CD4-positive, alpha-beta memory T cell (primary cell): ENCODE measurements at regions not wholly inside any gene's neighbourhood (a gene's known extent, or its start where the extent isn't known, plus 50 kb on each side); places are given as distances from the start of the nearest gene placed in this dataset.

ENCODE experiments used
- CTCF ChIA-PET: fragments of 350-600 bp; sonication (Branson Sonifier 250); formaldehyde crosslinking; loops from one replicate; lab custom pipeline; 2021; ENCODE audit warnings: inconsistent platforms; ENCODE audit not compliant: partially characterized antibody; lab: Charles Lee
- POLR2A ChIA-PET: fragments of 350-600 bp; sonication (Branson Sonifier 250); formaldehyde crosslinking; loops from one replicate; lab custom pipeline; 2021; ENCODE audit not compliant: partially characterized antibody; lab: Charles Lee
- DNase-seq, 5 donors: peaks; one replicate each; pipeline versions ENCODE4 v3.0.0 to v3.0.0-alpha.2; 2020 to 2022; ENCODE audit warnings: mixed read lengths in 1 of 5
- H3K27ac ChIP-seq: one replicate; pipeline ENCODE4 v1.7.0; 2013; ENCODE audit warnings: low read depth, low read length
- H3K27me3 ChIP-seq: 2 replicates; pipeline ENCODE4 v1.7.0; 2013; ENCODE audit warnings: mild to moderate bottlenecking, low read length, moderate library complexity; ENCODE audit not compliant: insufficient read depth
- H3K36me3 ChIP-seq: 2 replicates; pipeline ENCODE4 v1.7.0; 2013; ENCODE audit warnings: mild to moderate bottlenecking, low read length, moderate library complexity; ENCODE audit not compliant: insufficient read depth
- H3K4me1 ChIP-seq: 2 replicates; pipeline ENCODE4 v1.7.0; 2013; ENCODE audit warnings: mild to moderate bottlenecking, low read length, moderate library complexity; ENCODE audit not compliant: insufficient read depth
- H3K4me3 ChIP-seq, 2 donors: one replicate each; pipeline ENCODE4 v1.7.0; 2013; ENCODE audit warnings: low read length in 2 of 2, mild to moderate bottlenecking in 1 of 2
- H3K9me3 ChIP-seq, 2 donors: one replicate each; pipeline ENCODE4 v1.7.0; 2013; ENCODE audit warnings: low read length in 2 of 2, control low read depth in 1 of 2; ENCODE audit not compliant: control insufficient read depth in 1 of 2
- H3K27ac Mint-ChIP-seq, 7 donors: one replicate each; pipeline ENCODE4 v1.8.0; 2020 to 2021; ENCODE audit warnings: mixed read lengths in 7 of 7, mild to moderate bottlenecking in 6 of 7, inconsistent platforms in 3 of 7, moderate library complexity in 3 of 7
- H3K27me3 Mint-ChIP-seq, 2 donors: one replicate each; pipeline ENCODE4 v1.8.0; 2020 to 2021; ENCODE audit warnings: mixed read lengths in 2 of 2
- H3K36me3 Mint-ChIP-seq, 2 donors: one replicate each; pipeline ENCODE4 v1.8.0; 2020 to 2021; ENCODE audit warnings: mixed read lengths in 2 of 2, inconsistent platforms in 1 of 2, mild to moderate bottlenecking in 1 of 2
- H3K4me1 Mint-ChIP-seq, 4 donors: one replicate each; pipeline ENCODE4 v1.8.0; 2020 to 2021; ENCODE audit warnings: mixed read lengths in 4 of 4, mild to moderate bottlenecking in 1 of 4
- H3K4me3 Mint-ChIP-seq, 8 donors: one replicate each; pipeline ENCODE4 v1.8.0; 2020 to 2021; ENCODE audit warnings: mixed read lengths in 8 of 8, mild to moderate bottlenecking in 7 of 8, moderate library complexity in 6 of 8, inconsistent platforms in 3 of 8
- H3K9me3 Mint-ChIP-seq, 8 donors: one replicate each; pipeline ENCODE4 v1.8.0; 2020 to 2021; ENCODE audit warnings: mixed read lengths in 8 of 8, mild to moderate bottlenecking in 5 of 8, inconsistent platforms in 3 of 8, moderate library complexity in 1 of 8
- intact Hi-C: fragments of 100-400 bp; cut with micrococcal nuclease; formaldehyde crosslinking; loops from one replicate; pipeline ENCODE4 v1.15.1; 2023

DNA sequence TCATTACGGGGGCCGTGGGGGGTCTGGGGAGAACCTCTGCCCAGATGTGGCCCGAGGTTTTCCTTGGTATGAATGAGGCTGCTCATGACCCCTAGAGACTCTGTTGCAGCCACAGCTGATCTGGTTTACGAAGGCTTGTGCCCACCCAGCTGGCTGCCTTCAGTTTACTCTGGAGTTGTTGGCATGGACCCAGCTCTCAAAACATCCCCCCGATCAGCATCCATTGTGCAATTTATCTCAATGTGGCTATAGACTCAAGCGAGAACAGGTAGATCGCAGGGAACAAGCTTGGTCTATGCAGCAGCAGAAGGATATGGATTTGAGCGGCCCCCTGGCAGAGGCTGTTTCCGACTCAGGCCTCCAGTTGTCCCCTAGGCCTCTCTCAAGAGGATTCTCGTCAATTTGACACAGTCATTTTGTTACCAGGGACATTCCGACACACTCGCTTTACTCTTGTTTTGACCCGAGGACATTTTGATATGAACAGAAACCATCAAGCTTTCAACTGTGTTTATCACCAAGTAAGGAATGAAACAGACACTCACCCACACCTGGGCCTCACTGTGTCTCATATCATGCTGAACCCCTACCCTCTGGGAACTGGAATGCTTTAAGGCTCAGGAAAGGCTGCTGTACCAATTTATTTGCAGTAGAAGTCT, 161.5 kb downstream of the KATNAL1 start:
- Histone ChIP-seq H3K4me1 (peaks cover 99% of the 10 kb centered on the region), H3K27me3 (no peaks in the 10 kb centered on the region), H3K36me3 (no peaks in the 10 kb centered on the region), H3K9me3 (peaks cover 0 to 6% of the 10 kb centered on the region in 2 donors), H3K4me3 (peak overlapping the region in 1 of 2 donors; percentile 17), H3K27ac (peak overlapping the region; percentile 60)
- CTCF ChIA-PET, result interaction anchor here (0.9 to 28.3 kb wide), 9 partner anchors 11 to 296 kb away, joined by 3 to 974 read pairs (median 4); no protein-coding TSS in a partner anchor
- Mint-ChIP-seq H3K27me3 (no peaks in the 10 kb centered on the region), H3K4me1 (peaks cover 71 to 99% (median 92%) of the 10 kb centered on the region in 4 donors), H3K36me3 (peaks cover 9 to 17% of the 10 kb centered on the region in 2 donors), H3K9me3 (peaks cover 0 to 17% (median 10%) of the 10 kb centered on the region in 8 donors), H3K4me3 (peak overlapping the region; percentile 45 to 75 (median 68)), H3K27ac (peak overlapping the region; percentile 89 to 97 (median 93))
- POLR2A ChIA-PET, result interaction anchor here (0.6 to 21.7 kb wide), 12 partner anchors 4 to 428 kb away, joined by 3 to 440 read pairs (median 4); partner anchors contain the start of gene HMGB1
- intact Hi-C loops, result loop anchor here (5.0 to 10.0 kb wide), 3 partner anchors 226 to 899 kb away; partner anchors contain the start of gene USPL1
- DNase-seq, result no peak

DNA sequence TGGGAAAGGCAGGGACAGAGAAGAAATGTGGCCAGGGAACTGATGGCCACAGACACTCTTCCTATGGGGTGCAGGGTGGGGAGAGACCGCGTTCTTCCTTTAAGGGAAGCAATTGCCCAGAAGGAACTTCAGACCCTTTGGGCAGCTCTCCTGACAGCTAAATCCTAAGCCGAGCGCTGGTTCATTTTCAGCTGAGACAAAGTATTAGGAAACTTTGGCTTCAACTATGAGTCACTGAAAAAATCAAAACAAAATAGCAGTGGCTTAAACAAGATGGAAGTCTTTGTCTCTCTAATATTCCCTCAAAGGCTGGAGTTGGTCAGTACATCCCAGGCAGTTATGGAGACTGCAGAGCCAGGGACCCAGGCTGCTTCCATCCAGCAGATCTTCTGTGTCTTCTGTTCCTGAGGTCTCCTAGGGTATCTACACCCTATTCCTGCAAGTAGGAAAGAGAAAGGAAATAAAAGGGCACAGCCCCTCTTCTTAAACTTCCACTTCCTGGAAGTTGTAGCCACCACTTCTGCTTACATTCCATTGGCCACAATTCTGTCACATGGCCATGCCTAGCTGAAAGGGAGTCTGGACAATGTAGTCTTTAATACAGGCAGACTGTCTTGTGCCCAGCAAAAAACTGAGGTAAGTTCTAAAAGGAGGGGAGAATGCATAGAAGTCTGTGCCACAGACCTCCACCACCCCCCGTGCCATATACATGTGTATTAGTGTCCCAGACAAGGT, 163.5 kb downstream of the KATNAL1 start:
- Mint-ChIP-seq H3K27me3 (no peaks in the 10 kb centered on the region), H3K27ac (peak overlapping the region; percentile 78 to 92 (median 86)), H3K4me1 (peaks cover 59 to 89% (median 77%) of the 10 kb centered on the region in 4 donors), H3K36me3 (peaks cover 9 to 17% of the 10 kb centered on the region in 2 donors), H3K4me3 (peak overlapping the region in 3 of 8 donors; percentile 31 to 73 (median 62)), H3K9me3 (peaks cover 0 to 17% (median 10%) of the 10 kb centered on the region in 8 donors)
- DNase-seq, result no peak
- Histone ChIP-seq H3K27ac (no peak overlapping the region), H3K4me3 (no peak overlapping the region), H3K4me1 (peaks cover 79% of the 10 kb centered on the region), H3K27me3 (no peaks in the 10 kb centered on the region), H3K36me3 (no peaks in the 10 kb centered on the region), H3K9me3 (peaks cover 0 to 6% of the 10 kb centered on the region in 2 donors)
- CTCF ChIA-PET, result interaction anchor here (2.5 to 28.3 kb wide), 3 partner anchors 13 to 29 kb away, joined by 10 to 974 read pairs (median 132); no protein-coding TSS in a partner anchor
- POLR2A ChIA-PET, result interaction anchor here (1.5 to 21.7 kb wide), 5 partner anchors 4 to 474 kb away, joined by 4 to 440 read pairs (median 12); partner anchors contain the start of genes HMGB1, UBL3 and USPL1
- intact Hi-C loops, result loop anchor here (10.0 kb wide), 1 partner anchor 901 kb away; no protein-coding TSS in a partner anchor

DNA sequence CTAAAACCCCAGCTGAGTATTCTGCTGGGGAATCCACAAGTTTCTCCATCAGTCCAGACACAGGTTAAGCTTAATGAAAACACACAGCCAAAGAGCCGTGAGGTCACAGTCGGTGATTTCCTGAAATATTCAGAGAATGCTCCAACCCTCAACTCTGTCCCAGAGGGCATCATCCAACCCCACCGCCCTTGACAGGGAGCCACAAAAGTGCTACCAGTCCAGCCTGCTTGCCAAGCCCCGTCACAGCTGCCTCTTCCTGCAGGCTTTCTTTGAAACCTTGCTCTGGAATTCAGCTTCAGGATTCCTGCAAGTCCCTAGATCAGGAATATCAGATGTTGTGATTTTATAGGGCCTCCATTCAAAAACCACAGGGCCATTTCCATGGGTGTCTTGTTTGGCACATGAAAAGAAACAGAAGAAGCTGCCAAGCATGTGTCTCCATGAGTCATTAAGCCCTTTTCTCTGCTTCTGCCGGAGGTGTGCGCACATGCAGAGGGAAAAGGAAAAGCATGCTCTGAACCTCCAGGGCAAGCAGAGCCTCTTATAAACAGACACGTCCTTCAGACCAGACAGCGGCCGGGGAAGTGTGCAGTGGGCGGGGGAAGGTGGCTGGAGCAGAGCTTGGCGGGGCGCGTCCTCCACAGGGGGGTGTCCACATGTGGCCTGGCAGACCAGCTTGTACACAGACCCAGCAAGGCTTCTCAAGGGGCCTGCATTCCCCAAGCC, 164.7 kb downstream of the KATNAL1 start:
- H3K27ac ChIP-seq, result peak overlapping the region; percentile 27
- H3K4me3 Mint-ChIP-seq, result peak overlapping the region in 7 of 8 donors; percentile 4 to 74 (median 53)
- peaks cover 67% of the 10 kb centered on the region for H3K4me1 ChIP-seq

DNA sequence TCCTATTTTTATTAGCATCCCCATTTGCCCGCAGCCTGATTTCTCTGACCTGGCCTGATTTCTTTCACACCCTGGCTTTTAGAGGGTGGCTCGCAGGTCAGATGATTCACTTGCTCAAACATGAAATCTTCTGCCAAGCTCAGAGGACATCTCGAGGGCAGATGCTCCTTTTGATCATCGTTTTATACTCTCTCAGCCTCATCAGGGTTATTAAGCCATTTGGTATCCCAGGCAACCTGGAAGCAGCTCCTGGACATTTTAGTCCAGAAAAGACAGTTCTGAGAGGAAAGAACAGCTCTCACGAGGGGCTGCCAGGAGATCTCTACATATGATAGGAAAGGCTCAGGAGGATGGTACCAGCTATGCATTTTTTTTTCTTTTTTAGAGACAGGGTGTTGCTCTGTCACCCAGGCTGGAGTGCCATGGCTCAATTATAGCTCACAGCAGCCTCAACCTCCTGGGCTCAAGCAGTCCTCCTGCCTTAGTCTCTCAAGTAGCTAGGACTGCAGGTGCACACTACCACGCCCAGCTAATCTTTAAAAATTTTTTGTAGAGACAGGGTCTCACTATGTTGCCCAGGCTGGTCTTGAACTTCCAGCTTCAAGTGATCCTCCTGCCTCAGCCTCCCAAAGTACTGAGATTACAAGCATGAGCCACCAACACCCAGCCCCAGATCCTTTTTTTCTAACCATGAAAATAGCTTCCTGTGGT, 165.4 kb downstream of the KATNAL1 start:
- no peak for DNase-seq
- Histone ChIP-seq H3K4me3 (no peak overlapping the region), H3K36me3 (no peaks in the 10 kb centered on the region), H3K9me3 (peaks cover 0 to 6% of the 10 kb centered on the region in 2 donors), H3K27ac (no peak overlapping the region), H3K4me1 (peaks cover 60% of the 10 kb centered on the region), H3K27me3 (no peaks in the 10 kb centered on the region)
- POLR2A ChIA-PET, result interaction anchor here (1.0 to 21.7 kb wide), 9 partner anchors 2 to 476 kb away, joined by 3 to 440 read pairs (median 4); partner anchors contain the start of genes UBL3 and USPL1
- intact Hi-C loops, result loop anchor here (1.0 to 10.0 kb wide), 2 partner anchors 10 to 903 kb away; no protein-coding TSS in a partner anchor
- H3K4me3 Mint-ChIP-seq, result peak overlapping the region in 7 of 8 donors; percentile 18 to 74 (median 53)
- peak overlapping the region; percentile 83 to 92 (median 88) for H3K27ac Mint-ChIP-seq
- CTCF ChIA-PET, result interaction anchor here (0.7 to 28.3 kb wide), 9 partner anchors 8 to 320 kb away, joined by 3 to 974 read pairs (median 4); no protein-coding TSS in a partner anchor
- peaks cover 9 to 17% of the 10 kb centered on the region in 2 donors for H3K36me3 Mint-ChIP-seq
- peaks cover 41 to 79% (median 63%) of the 10 kb centered on the region in 4 donors for H3K4me1 Mint-ChIP-seq
- peaks cover 0 to 17% (median 10%) of the 10 kb centered on the region in 8 donors for H3K9me3 Mint-ChIP-seq
- no peaks in the 10 kb centered on the region for H3K27me3 Mint-ChIP-seq

More for the DNA sequence above, 164.7 kb downstream of the KATNAL1 start:
- peaks cover 49 to 86% (median 70%) of the 10 kb centered on the region in 4 donors for H3K4me1 Mint-ChIP-seq
- H3K36me3 Mint-ChIP-seq, result peaks cover 9 to 17% of the 10 kb centered on the region in 2 donors
- H3K27ac Mint-ChIP-seq, result peak overlapping the region; percentile 83 to 92 (median 88)
- intact Hi-C loops, result loop anchor here (1.0 to 10.0 kb wide), 2 partner anchors 10 to 902 kb away; no protein-coding TSS in a partner anchor
- ChIA-PET CTCF (interaction anchor here (0.6 to 28.3 kb wide), 10 partner anchors 8 to 320 kb away, joined by 3 to 974 read pairs (median 4); no protein-coding TSS in a partner anchor), POLR2A (interaction anchor here (1.0 to 21.7 kb wide), 9 partner anchors 3 to 475 kb away, joined by 3 to 440 read pairs (median 4); partner anchors contain the start of genes UBL3 and USPL1)
- peaks cover 0 to 17% (median 10%) of the 10 kb centered on the region in 8 donors for H3K9me3 Mint-ChIP-seq
- DNase-seq, result peak; percentile 13 to 64 (median 22)
- Histone ChIP-seq H3K36me3 (no peaks in the 10 kb centered on the region), H3K27me3 (no peaks in the 10 kb centered on the region), H3K9me3 (peaks cover 0 to 6% of the 10 kb centered on the region in 2 donors), H3K4me3 (no peak overlapping the region)
- no peaks in the 10 kb centered on the region for H3K27me3 Mint-ChIP-seq

DNA sequence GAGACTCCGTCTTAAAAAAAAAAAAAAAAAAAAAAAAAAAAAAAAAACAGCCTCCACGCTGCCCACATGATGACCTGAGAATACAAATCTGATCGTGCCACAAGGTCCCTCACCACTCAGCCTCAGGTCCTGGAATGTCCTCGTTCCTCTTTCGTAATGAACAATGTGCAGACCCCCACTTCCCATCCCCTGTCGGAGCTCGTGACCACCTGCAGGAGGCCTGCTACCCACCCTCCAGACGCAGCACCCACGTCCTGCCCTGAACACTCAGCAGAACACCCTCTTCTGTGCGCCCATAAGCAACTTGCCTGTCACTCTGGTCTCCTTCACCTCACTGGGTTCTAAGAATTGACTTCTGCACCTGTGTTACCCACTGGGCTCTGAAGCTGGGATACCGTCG, 166.4 kb downstream of the KATNAL1 start:
- H3K36me3 Mint-ChIP-seq, result peaks cover 7 to 12% of the 10 kb centered on the region in 2 donors
- Histone ChIP-seq H3K36me3 (no peaks in the 10 kb centered on the region), H3K4me1 (peaks cover 50% of the 10 kb centered on the region), H3K9me3 (peaks cover 0 to 6% of the 10 kb centered on the region in 2 donors), H3K4me3 (no peak overlapping the region), H3K27ac (no peak overlapping the region), H3K27me3 (no peaks in the 10 kb centered on the region)
- no peaks in the 10 kb centered on the region for H3K27me3 Mint-ChIP-seq
- H3K9me3 Mint-ChIP-seq, result peaks cover 0 to 17% (median 10%) of the 10 kb centered on the region in 8 donors
- intact Hi-C loops, result loop anchor here (10.0 kb wide), 1 partner anchor 904 kb away; no protein-coding TSS in a partner anchor
- peak overlapping the region in 1 of 8 donors; percentile 20 for H3K4me3 Mint-ChIP-seq
- H3K4me1 Mint-ChIP-seq, result peaks cover 35 to 69% (median 55%) of the 10 kb centered on the region in 4 donors
- H3K27ac Mint-ChIP-seq, result peak overlapping the region in 2 of 7 donors; percentile 72 to 92
- ChIA-PET CTCF (interaction anchor here (1.2 to 28.3 kb wide), 2 partner anchors 11 to 18 kb away, joined by 7 to 974 read pairs; no protein-coding TSS in a partner anchor), POLR2A (interaction anchor here (19.6 to 21.7 kb wide), 2 partner anchors 1 to 9 kb away, joined by 440 read pairs; no protein-coding TSS in a partner anchor)
- no peak for DNase-seq
